KMS-11 (cell line): ENCODE measurements at regions not wholly inside any gene's neighbourhood (a gene's known extent, or its start where the extent isn't known, plus 50 kb on each side); places are given as distances from the start of the nearest gene placed in this dataset.
"Not testable (repeated sequence)": the region's sequence is repeated elsewhere in the genome, so short reads cannot be mapped to it uniquely, and the experiment has no call there.

Experiments used
- H2AFZ ChIP-seq: fragments of 200-600 bp; sonication (generic); 2 replicates; pipeline ENCODE4 v1.6.1; 2016; ENCODE audit warnings: antibody characterized with exemption, mixed run types, low read depth
- H3K27ac ChIP-seq: fragments of 200-600 bp; sonication (generic); 2 replicates; pipeline ENCODE4 v1.6.1; 2016; ENCODE audit warnings: mild to moderate bottlenecking, mixed run types
- H3K27me3 ChIP-seq: fragments of 200-600 bp; sonication (generic); 2 replicates; pipeline ENCODE4 v1.6.1; 2017; ENCODE audit warnings: mild to moderate bottlenecking, low read depth, mixed run types, moderate library complexity; ENCODE audit not compliant: insufficient read depth
- H3K36me3 ChIP-seq: fragments of 200-600 bp; sonication (generic); 2 replicates; pipeline ENCODE4 v1.6.1; 2017; ENCODE audit warnings: mild to moderate bottlenecking, mixed run types; ENCODE audit not compliant: insufficient read depth
- H3K4me1 ChIP-seq: fragments of 200-600 bp; sonication (generic); 2 replicates; pipeline ENCODE4 v1.6.1; 2016; ENCODE audit warnings: mild to moderate bottlenecking, low read depth, mixed run types; ENCODE audit not compliant: poor library complexity, severe bottlenecking
- H3K4me2 ChIP-seq: fragments of 200-600 bp; sonication (generic); 2 replicates; pipeline ENCODE4 v1.7.0; 2016; ENCODE audit warnings: mild to moderate bottlenecking, mixed run types
- H3K4me3 ChIP-seq: fragments of 200-600 bp; sonication (generic); IDR thresholded peaks from 2 replicates; pipeline ENCODE4 v1.6.1; 2017; ENCODE audit warnings: low read depth, low read length, mixed read lengths; ENCODE audit not compliant: insufficient read depth
- H3K79me2 ChIP-seq: fragments of 200-600 bp; sonication (generic); 2 replicates; pipeline ENCODE4 v1.6.1; 2016; ENCODE audit warnings: low read depth, mixed run types; ENCODE audit not compliant: insufficient read depth
- H3K9ac ChIP-seq: fragments of 200-600 bp; sonication (generic); 2 replicates; pipeline ENCODE4 v1.6.1; 2016; ENCODE audit warnings: mild to moderate bottlenecking, mixed run types
- H4K20me1 ChIP-seq: fragments of 200-600 bp; sonication (generic); 2 replicates; pipeline ENCODE4 v1.6.1; 2016; ENCODE audit warnings: mild to moderate bottlenecking, mixed run types; ENCODE audit not compliant: insufficient read depth
- TF ChIP-seq, protein P1 (sequence below): fragments of 200-600 bp; sonication (generic); conservative IDR thresholded peaks from 2 replicates; pipeline ENCODE4 v1.6.1; 2017; ENCODE audit warnings: low read depth, mild to moderate bottlenecking, antibody characterized with exemption, low read length, moderate library complexity, mixed read lengths

DNA sequence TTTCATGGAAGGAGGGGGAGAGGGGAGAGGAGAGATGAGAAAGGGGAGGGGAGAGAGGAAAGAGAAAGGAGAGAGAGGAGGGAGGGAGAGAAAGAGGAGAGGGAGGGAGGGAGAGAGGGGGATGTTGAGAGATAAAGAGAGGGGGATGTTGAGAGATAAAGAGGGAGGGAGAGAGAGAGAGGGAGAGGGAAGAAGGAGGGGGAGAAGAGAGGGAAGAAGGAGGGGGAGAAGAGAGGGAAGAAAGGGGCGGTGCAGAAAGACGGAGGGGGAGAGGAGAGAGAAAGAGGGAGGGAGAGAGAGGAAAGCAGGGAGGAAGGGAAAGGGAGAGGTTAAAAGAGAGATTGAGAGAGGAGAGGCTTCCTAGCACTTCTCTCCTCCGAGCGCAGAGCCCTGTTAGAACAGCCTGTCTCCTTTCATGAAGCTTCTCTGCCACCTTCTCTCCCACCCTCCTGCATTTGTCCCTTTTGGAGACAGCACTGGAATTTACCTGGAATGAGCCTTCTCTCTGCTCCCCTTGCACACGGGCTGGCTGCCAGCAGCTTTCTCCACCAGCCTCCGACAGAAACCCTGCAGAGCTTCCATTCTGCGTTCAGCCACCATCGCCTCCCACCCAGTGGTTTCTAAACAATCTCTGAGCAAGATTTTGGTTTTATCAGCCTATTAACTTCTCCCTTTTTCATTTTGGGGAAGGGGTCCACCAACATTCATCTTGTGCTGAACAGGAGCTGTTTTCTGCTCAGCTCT is 74.0 kb upstream of the CARD11 start:
- Histone ChIP-seq H3K27me3 (no peaks in the 10 kb centered on the region), H3K27ac (no peak overlapping the region), H3K4me3 (no peak overlapping the region), H3K36me3 (no peaks in the 10 kb centered on the region), H3K4me2 (no peak overlapping the region), H3K9ac (no peak overlapping the region), H4K20me1 (no peaks in the 10 kb centered on the region), H3K4me1 (peaks cover 5% of the 10 kb centered on the region), H3K79me2 (no peaks in the 10 kb centered on the region), H2AFZ (no peak overlapping the region)
- TF ChIP-seq, protein P1, sequence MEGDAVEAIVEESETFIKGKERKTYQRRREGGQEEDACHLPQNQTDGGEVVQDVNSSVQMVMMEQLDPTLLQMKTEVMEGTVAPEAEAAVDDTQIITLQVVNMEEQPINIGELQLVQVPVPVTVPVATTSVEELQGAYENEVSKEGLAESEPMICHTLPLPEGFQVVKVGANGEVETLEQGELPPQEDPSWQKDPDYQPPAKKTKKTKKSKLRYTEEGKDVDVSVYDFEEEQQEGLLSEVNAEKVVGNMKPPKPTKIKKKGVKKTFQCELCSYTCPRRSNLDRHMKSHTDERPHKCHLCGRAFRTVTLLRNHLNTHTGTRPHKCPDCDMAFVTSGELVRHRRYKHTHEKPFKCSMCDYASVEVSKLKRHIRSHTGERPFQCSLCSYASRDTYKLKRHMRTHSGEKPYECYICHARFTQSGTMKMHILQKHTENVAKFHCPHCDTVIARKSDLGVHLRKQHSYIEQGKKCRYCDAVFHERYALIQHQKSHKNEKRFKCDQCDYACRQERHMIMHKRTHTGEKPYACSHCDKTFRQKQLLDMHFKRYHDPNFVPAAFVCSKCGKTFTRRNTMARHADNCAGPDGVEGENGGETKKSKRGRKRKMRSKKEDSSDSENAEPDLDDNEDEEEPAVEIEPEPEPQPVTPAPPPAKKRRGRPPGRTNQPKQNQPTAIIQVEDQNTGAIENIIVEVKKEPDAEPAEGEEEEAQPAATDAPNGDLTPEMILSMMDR = no peak

GRCh38 chr7:3119352-3119927 is 75.8 kb upstream of the CARD11 start:
- H2AFZ ChIP-seq, H3K4me3 ChIP-seq, H3K27me3 ChIP-seq, H4K20me1 ChIP-seq, H3K9ac ChIP-seq, H3K4me1 ChIP-seq, H3K79me2 ChIP-seq, H3K36me3 ChIP-seq, H3K27ac ChIP-seq, H3K4me2 ChIP-seq: not testable (repeated sequence)

GRCh38 chr7:3119963-3120362 is 76.3 kb upstream of the CARD11 start:
- no peak overlapping the region for H2AFZ ChIP-seq
- no peaks in the 10 kb centered on the region for H3K36me3 ChIP-seq
- H3K4me3 ChIP-seq = no peak overlapping the region
- no peak overlapping the region for H3K27ac ChIP-seq
- no peak overlapping the region for H3K9ac ChIP-seq
- no peaks in the 10 kb centered on the region for H3K27me3 ChIP-seq
- H3K4me1 ChIP-seq = no peaks in the 10 kb centered on the region
- H4K20me1 ChIP-seq = no peaks in the 10 kb centered on the region
- no peak overlapping the region for H3K4me2 ChIP-seq
- TF ChIP-seq, protein P1 = no peak
- H3K79me2 ChIP-seq = no peaks in the 10 kb centered on the region

- Histone ChIP-seq H4K20me1 (no peaks in the 10 kb centered on the region), H3K36me3 (no peaks in the 10 kb centered on the region), H2AFZ (no peak overlapping the region), H3K27me3 (no peaks in the 10 kb centered on the region), H3K4me2 (no peak overlapping the region), H3K4me3 (no peak overlapping the region), H3K27ac (no peak overlapping the region), H3K9ac (no peak overlapping the region), H3K79me2 (no peaks in the 10 kb centered on the region), H3K4me1 (no peaks in the 10 kb centered on the region)
- TF ChIP-seq, protein P1 = no peak
Observed at GRCh38 chr7:3120513-3120912, 76.8 kb upstream of the CARD11 start.

- no peak overlapping the region for H3K4me3 ChIP-seq
- TF ChIP-seq, protein P1 = no peak
- H3K4me1 ChIP-seq = no peaks in the 10 kb centered on the region
- no peaks in the 10 kb centered on the region for H3K36me3 ChIP-seq
- H3K27ac ChIP-seq = no peak overlapping the region
- no peaks in the 10 kb centered on the region for H3K27me3 ChIP-seq
- no peaks in the 10 kb centered on the region for H3K79me2 ChIP-seq
- H3K9ac ChIP-seq = no peak overlapping the region
- no peak overlapping the region for H3K4me2 ChIP-seq
- H4K20me1 ChIP-seq = no peaks in the 10 kb centered on the region
- no peak overlapping the region for H2AFZ ChIP-seq
Observed at GRCh38 chr7:3128857-3129490, 85.3 kb upstream of the CARD11 start.
